ENCODE measurements at regions not wholly inside any gene's neighbourhood (a gene's known extent, or its start where the extent isn't known, plus 50 kb on each side); places are given as distances from the start of the nearest gene placed in this dataset.

DNA sequence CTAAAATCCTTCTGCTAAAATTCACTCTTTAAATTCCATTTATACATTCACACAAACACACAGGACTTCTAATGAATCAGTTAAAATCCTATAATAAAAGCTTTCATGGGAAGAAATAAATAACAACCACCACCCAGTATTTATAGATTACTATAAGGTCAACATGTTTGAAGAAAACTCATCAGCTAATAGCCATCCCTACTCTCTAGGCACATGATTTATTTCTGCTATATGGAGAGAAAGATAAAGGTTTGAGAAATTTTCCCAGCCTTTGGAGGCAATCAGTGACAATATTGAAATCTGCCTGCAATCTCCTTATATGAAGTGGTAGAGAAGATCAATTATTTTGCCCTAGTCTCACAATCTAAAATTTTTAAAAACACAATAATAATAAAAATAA lies 1038.9 kb upstream of the DIAPH2 start:
- no peaks in the 10 kb centered on the region for H3K27me3 ChIP-seq
- no peaks in the 10 kb centered on the region for H3K36me3 ChIP-seq
- no peak overlapping the region for H3K4me3 ChIP-seq
- TF ChIP-seq, protein P1, sequence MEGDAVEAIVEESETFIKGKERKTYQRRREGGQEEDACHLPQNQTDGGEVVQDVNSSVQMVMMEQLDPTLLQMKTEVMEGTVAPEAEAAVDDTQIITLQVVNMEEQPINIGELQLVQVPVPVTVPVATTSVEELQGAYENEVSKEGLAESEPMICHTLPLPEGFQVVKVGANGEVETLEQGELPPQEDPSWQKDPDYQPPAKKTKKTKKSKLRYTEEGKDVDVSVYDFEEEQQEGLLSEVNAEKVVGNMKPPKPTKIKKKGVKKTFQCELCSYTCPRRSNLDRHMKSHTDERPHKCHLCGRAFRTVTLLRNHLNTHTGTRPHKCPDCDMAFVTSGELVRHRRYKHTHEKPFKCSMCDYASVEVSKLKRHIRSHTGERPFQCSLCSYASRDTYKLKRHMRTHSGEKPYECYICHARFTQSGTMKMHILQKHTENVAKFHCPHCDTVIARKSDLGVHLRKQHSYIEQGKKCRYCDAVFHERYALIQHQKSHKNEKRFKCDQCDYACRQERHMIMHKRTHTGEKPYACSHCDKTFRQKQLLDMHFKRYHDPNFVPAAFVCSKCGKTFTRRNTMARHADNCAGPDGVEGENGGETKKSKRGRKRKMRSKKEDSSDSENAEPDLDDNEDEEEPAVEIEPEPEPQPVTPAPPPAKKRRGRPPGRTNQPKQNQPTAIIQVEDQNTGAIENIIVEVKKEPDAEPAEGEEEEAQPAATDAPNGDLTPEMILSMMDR (IDR thresholded peaks at IDR 0.05), result no peak
- DNase-seq (ENCODE audit: low spot score in 2 of 2), result no peak
- no peaks in the 10 kb centered on the region for H3K4me1 ChIP-seq
- H3K9me3 ChIP-seq, result no peaks in the 10 kb centered on the region
- no peak overlapping the region for H3K27ac ChIP-seq
- intact Hi-C loops (cut with DNase I), result no loop called here

DNA sequence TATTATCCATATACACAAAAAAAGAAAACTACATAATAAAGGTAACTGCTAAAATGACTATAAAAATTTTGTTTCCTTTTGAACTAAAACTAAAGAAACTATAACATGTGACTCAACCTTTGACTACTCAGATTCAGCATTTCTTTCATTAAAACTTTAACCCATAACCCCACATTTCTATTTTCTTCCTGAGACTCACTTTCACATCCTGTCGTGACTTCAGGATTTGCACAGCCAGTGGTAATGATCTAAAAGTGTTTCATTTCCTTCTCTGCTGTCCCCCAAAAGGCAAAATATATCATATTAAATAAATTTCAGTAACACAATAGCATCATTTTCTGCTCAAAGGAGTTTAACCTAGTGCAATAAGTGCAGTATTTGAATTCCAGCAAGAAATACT lies 1022.4 kb upstream of the DIAPH2 start:
- H3K27me3 ChIP-seq, result no peaks in the 10 kb centered on the region
- H3K9me3 ChIP-seq, result no peaks in the 10 kb centered on the region
- no peak overlapping the region for H3K27ac ChIP-seq
- H3K4me3 ChIP-seq, result no peak overlapping the region
- intact Hi-C loops (cut with DNase I), result no loop called here
- DNase-seq (ENCODE audit: low spot score in 2 of 2), result no peak
- H3K36me3 ChIP-seq, result no peaks in the 10 kb centered on the region
- TF ChIP-seq, protein P1 (IDR thresholded peaks at IDR 0.05), result no peak
- H3K4me1 ChIP-seq, result no peaks in the 10 kb centered on the region

DNA sequence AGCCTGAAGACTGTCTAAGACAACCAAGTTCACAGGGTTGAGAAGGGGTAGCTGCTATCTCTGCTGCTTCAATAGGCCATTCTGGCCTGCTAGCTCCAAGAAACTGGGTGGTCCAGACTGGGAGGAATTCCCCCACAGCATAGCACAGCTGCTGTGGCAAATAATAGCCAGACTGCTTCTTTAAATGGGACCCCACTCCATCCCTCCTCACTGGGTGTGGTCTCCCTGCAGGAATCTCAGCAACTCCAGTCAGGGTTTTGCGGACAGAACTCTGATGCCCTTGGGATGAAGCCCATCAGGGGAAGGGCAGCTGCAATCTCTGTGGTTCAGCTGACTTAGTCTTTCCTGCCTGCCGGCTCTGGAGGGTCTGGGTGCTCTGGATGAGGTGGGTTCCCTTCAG lies 1018.6 kb upstream of the DIAPH2 start:
- Histone ChIP-seq H3K36me3 (no peaks in the 10 kb centered on the region), H3K4me3 (no peak overlapping the region), H3K9me3 (no peaks in the 10 kb centered on the region), H3K27ac (no peak overlapping the region), H3K4me1 (no peaks in the 10 kb centered on the region), H3K27me3 (no peaks in the 10 kb centered on the region)
- intact Hi-C loops (cut with DNase I), result no loop called here
- TF ChIP-seq, protein P1 (IDR thresholded peaks at IDR 0.05), result no peak
- DNase-seq (ENCODE audit: low spot score in 2 of 2), result no peak

DNA sequence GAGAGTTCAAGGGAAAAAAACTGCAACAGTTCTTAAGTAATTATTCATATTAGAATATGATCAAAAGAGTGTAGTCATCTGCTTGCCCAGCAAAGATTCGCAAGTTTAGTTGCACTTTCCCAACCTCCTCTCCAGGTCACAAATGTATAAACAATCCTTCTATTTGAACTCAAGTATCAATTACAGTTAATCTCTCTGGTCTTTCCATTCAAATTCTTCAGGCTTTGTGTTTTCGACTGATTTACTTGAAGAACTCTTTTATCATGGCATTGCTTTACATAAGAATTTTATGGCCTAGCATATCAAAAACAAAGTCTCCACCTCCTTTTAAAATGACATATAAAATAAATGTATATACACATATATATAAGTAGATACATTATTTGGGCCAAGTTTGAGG lies 1009.6 kb upstream of the DIAPH2 start:
- H3K36me3 ChIP-seq, result no peaks in the 10 kb centered on the region
- no peaks in the 10 kb centered on the region for H3K9me3 ChIP-seq
- no peaks in the 10 kb centered on the region for H3K27me3 ChIP-seq
- no peak overlapping the region for H3K4me3 ChIP-seq
- no peaks in the 10 kb centered on the region for H3K4me1 ChIP-seq
- intact Hi-C loops (cut with DNase I), result no loop called here
- H3K27ac ChIP-seq, result no peak overlapping the region
- TF ChIP-seq, protein P1 (IDR thresholded peaks at IDR 0.05), result no peak
- DNase-seq (ENCODE audit: low spot score in 2 of 2), result no peak

DNA sequence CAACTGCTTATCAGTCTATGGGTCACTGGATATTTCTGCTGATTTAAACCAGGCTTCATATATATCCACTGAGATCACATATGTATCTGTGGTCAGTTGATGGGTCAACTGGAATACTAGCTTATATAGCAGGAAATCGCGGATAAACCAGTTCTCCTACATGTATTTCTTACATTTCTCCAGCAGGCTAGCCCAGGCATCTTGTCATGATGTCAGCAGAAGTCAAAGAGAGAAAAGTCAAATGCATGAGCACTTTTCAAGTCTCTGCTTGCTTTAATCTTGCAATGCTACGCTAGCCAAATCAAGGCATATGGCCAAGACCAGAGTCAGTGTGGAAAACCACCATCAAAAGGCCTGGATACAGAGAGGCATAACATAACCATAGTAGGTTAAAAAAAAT lies 1008.8 kb upstream of the DIAPH2 start:
- intact Hi-C loops (cut with DNase I), result no loop called here
- no peak overlapping the region for H3K4me3 ChIP-seq
- no peaks in the 10 kb centered on the region for H3K27me3 ChIP-seq
- no peaks in the 10 kb centered on the region for H3K9me3 ChIP-seq
- TF ChIP-seq, protein P1 (IDR thresholded peaks at IDR 0.05), result no peak
- DNase-seq (ENCODE audit: low spot score in 2 of 2), result no peak
- no peak overlapping the region for H3K27ac ChIP-seq
- H3K4me1 ChIP-seq, result no peaks in the 10 kb centered on the region
- H3K36me3 ChIP-seq, result no peaks in the 10 kb centered on the region

DNA sequence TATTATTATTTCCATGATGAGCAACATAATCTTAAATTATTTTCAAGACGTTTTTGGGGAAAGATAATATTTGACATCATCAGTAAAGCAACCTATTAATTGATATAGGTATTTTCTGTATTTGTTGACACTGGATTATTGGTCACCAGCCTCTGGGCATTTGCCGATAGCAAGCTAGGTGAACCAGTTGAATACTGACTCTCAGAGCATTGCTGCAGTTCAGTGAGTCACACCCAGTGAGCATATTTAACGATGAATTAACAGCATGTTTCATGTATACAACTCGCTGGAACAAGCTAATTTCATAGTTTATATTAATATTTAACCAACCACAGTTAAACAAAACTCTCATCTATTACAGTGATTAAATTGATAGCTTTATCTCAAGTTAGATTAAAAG lies 1006.0 kb upstream of the DIAPH2 start:
- no peaks in the 10 kb centered on the region for H3K27me3 ChIP-seq
- TF ChIP-seq, protein P1 (IDR thresholded peaks at IDR 0.05), result no peak
- intact Hi-C loops (cut with DNase I), result no loop called here

More for the DNA sequence above, 1006.0 kb upstream of the DIAPH2 start:
- H3K27ac ChIP-seq, result no peak overlapping the region
- H3K4me3 ChIP-seq, result no peak overlapping the region
- H3K9me3 ChIP-seq, result no peaks in the 10 kb centered on the region
- no peak for DNase-seq (ENCODE audit: low spot score in 2 of 2)
- no peaks in the 10 kb centered on the region for H3K4me1 ChIP-seq
- no peaks in the 10 kb centered on the region for H3K36me3 ChIP-seq
